Endothelial cell of umbilical vein (primary cell): ENCODE measurements at regions not wholly inside any gene's neighbourhood (a gene's known extent, or its start where the extent isn't known, plus 50 kb on each side); places are given as distances from the start of the nearest gene placed in this dataset.

Experiments
- EZH2 ChIP-seq: IDR thresholded peaks from 2 replicates; pipeline ENCODE4 v1.6.1; 2012; ENCODE audit warnings: borderline replicate concordance, low read depth, mild to moderate bottlenecking, moderate library complexity, low read length, inconsistent platforms; ENCODE audit not compliant: severe bottlenecking
- POLR2A ChIP-seq: IDR thresholded peaks from 2 replicates; pipeline ENCODE4 v1.6.1; 2012; ENCODE audit warnings: low read depth, mild to moderate bottlenecking, control low read depth, low read length
- TF ChIP-seq, protein P1 (sequence below), 2 donors: IDR thresholded peaks; 1 replicate in 1 of 2; 2 replicates in 1 of 2; pipeline ENCODE4 v1.5.1; 2011; ENCODE audit warnings: low read length in 2 of 2, mild to moderate bottlenecking in 2 of 2, moderate library complexity in 2 of 2, control low read depth in 1 of 2, inconsistent platforms in 1 of 2, low read depth in 1 of 2; ENCODE audit not compliant: insufficient read depth in 1 of 2; ENCODE audit errors: extremely low read depth in 1 of 2
- TF ChIP-seq, protein P2 (sequence below): IDR thresholded peaks from 2 replicates; pipeline ENCODE4 v1.6.1; 2011; ENCODE audit not compliant: insufficient read depth, insufficient read length

DNA sequence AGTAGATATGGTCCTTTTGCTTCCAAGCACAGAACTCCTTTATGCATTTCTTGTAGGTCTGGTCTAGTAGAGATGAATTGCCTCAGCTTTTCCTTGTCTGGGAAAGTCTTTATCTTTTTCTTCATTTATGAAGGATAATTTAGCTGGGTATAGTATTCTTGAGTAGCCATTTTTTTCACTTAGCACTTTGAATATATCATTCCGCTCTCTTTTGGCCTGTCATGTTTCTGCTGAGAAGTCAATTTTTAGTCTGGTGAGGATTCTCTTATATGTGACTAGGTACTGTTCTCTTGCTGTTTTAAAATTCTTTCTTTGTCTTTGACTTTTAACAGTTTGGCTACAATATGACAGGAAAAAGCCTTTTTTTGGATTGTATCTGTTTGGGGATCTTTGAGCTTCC lies 68.6 kb upstream of the IMMP2L start:
- TF ChIP-seq, protein P1, sequence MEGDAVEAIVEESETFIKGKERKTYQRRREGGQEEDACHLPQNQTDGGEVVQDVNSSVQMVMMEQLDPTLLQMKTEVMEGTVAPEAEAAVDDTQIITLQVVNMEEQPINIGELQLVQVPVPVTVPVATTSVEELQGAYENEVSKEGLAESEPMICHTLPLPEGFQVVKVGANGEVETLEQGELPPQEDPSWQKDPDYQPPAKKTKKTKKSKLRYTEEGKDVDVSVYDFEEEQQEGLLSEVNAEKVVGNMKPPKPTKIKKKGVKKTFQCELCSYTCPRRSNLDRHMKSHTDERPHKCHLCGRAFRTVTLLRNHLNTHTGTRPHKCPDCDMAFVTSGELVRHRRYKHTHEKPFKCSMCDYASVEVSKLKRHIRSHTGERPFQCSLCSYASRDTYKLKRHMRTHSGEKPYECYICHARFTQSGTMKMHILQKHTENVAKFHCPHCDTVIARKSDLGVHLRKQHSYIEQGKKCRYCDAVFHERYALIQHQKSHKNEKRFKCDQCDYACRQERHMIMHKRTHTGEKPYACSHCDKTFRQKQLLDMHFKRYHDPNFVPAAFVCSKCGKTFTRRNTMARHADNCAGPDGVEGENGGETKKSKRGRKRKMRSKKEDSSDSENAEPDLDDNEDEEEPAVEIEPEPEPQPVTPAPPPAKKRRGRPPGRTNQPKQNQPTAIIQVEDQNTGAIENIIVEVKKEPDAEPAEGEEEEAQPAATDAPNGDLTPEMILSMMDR (IDR thresholded peaks at IDR 0.05; ENCODE audit: extremely low read depth in 1 of 2, insufficient read depth in 1 of 2, low read depth in 1 of 2, low read length in 2 of 2): no peak
- TF ChIP-seq, protein P2, sequence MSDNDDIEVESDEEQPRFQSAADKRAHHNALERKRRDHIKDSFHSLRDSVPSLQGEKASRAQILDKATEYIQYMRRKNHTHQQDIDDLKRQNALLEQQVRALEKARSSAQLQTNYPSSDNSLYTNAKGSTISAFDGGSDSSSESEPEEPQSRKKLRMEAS: no peak
- TF ChIP-seq EZH2 (no peak), POLR2A (no peak)
